ENCODE measurements at regions not wholly inside any gene's neighbourhood (a gene's known extent, or its start where the extent isn't known, plus 50 kb on each side); places are given as distances from the start of the nearest gene placed in this dataset.

GRCh38 chr15:70198441-70199123 lies 100.9 kb upstream of the TLE3 start:
- TF ChIP-seq TAF1 (IDR thresholded peaks at IDR 0.05; ENCODE audit: low read depth, low read length) (no peak), SPI1 (IDR thresholded peaks at IDR 0.05; ENCODE audit: low read depth, low read length) (no peak)

Measured in GM12891 (cell line).